HG03095 (cell line): ENCODE measurements at regions not wholly inside any gene's neighbourhood (a gene's known extent, or its start where the extent isn't known, plus 50 kb on each side); places are given as distances from the start of the nearest gene placed in this dataset.

Source experiments
- ATAC-seq: cut with Tn5 transposase; IDR thresholded peaks from one replicate; pipeline ENCODE4 v1.9.1; 2021; ENCODE audit warnings: moderate library complexity; ENCODE audit not compliant: unreplicated experiment

GRCh38 chr2:168338803-168339437 is 91.5 kb upstream of the STK39 start:
- no peak for ATAC-seq

- ATAC-seq: no peak
Observed at GRCh38 chr2:168340931-168341330, 93.5 kb upstream of the STK39 start.

- ATAC-seq: no peak
Observed at GRCh38 chr2:168343586-168343985, 96.2 kb upstream of the STK39 start.

- ATAC-seq: no peak
Observed at GRCh38 chr2:168344706-168345105, 97.3 kb upstream of the STK39 start.

GRCh38 chr2:168345601-168346000 is 98.2 kb upstream of the STK39 start:
- no peak for ATAC-seq

- peak; percentile 78 for ATAC-seq
Observed at GRCh38 chr2:168346725-168347477, 99.5 kb upstream of the STK39 start.

GRCh38 chr2:168348076-168348475 is 100.7 kb upstream of the STK39 start:
- no peak for ATAC-seq

GRCh38 chr2:168350380-168350779 is 103.0 kb upstream of the STK39 start:
- ATAC-seq: no peak

GRCh38 chr2:168353251-168353650 is 102.8 kb upstream of the CERS6 start:
- ATAC-seq: no peak

GRCh38 chr2:168354499-168354898 is 101.6 kb upstream of the CERS6 start:
- no peak for ATAC-seq

GRCh38 chr2:168355121-168355520 is 101.0 kb upstream of the CERS6 start:
- ATAC-seq: no peak

- ATAC-seq: no peak
Observed at GRCh38 chr2:168355779-168356476, 100.1 kb upstream of the CERS6 start.

- ATAC-seq: no peak
Observed at GRCh38 chr2:168356477-168356835, 99.6 kb upstream of the CERS6 start.

GRCh38 chr2:168357797-168358472 is 98.1 kb upstream of the CERS6 start:
- ATAC-seq: no peak

- no peak for ATAC-seq
Observed at GRCh38 chr2:168359082-168359481, 97.0 kb upstream of the CERS6 start.

- ATAC-seq: no peak
Observed at GRCh38 chr2:168363347-168364092, 92.6 kb upstream of the CERS6 start.

GRCh38 chr2:168365094-168365621 is 90.9 kb upstream of the CERS6 start:
- ATAC-seq: no peak

- no peak for ATAC-seq
Observed at GRCh38 chr2:168369031-168369430, 87.0 kb upstream of the CERS6 start.

GRCh38 chr2:168371273-168372019 is 84.6 kb upstream of the CERS6 start:
- ATAC-seq: no peak

GRCh38 chr2:168373468-168373867 is 82.6 kb upstream of the CERS6 start:
- no peak for ATAC-seq
